HL-60 (cell line): ENCODE measurements at regions not wholly inside any gene's neighbourhood (a gene's known extent, or its start where the extent isn't known, plus 50 kb on each side); places are given as distances from the start of the nearest gene placed in this dataset.

Experiments used
- DNase-seq, 2 experiments: peaks; one replicate each; pipeline ENCODE4 v3.0.0-alpha.2; 2010 to 2020; ENCODE audit warnings: low read depth in 1 of 2, low spot score in 1 of 2
- H3K27ac ChIP-seq: fragments of 250-450 bp; sonication (Bioruptor Pico); replicated peaks from 2 replicates; pipeline ENCODE4 v1.5.1; 2020; ENCODE audit warnings: mild to moderate bottlenecking, moderate library complexity
- H3K27me3 ChIP-seq: fragments of 250-450 bp; sonication (Bioruptor Pico); 2 replicates; pipeline ENCODE4 v1.5.1; 2021; ENCODE audit warnings: mild to moderate bottlenecking, moderate library complexity; ENCODE audit not compliant: insufficient read depth, poor library complexity, severe bottlenecking
- H3K4me3 ChIP-seq: replicated peaks from 2 replicates; pipeline ENCODE4 v1.5.1; 2011; ENCODE audit warnings: mild to moderate bottlenecking, control low read depth, low read length; ENCODE audit not compliant: insufficient read depth
- GABPA ChIP-seq: IDR thresholded peaks from 2 replicates; pipeline ENCODE4 v1.6.1; 2012; ENCODE audit warnings: low read depth
- POLR2AphosphoS5 ChIP-seq: IDR thresholded peaks from 2 replicates; pipeline ENCODE4 v1.6.1; 2012; ENCODE audit warnings: low read depth
- REST ChIP-seq: IDR thresholded peaks from 2 replicates; pipeline ENCODE4 v1.6.1; 2012; ENCODE audit warnings: low read depth; ENCODE audit not compliant: insufficient replicate concordance
- SPI1 ChIP-seq: IDR thresholded peaks from 2 replicates; pipeline ENCODE4 v1.6.1; 2012; ENCODE audit warnings: low read depth, mild to moderate bottlenecking, borderline replicate concordance
- TF ChIP-seq, protein P1 (sequence below): IDR thresholded peaks from one replicate; pipeline ENCODE4 v1.5.1; 2011; ENCODE audit warnings: low read length, control low read depth, inconsistent platforms; ENCODE audit not compliant: insufficient read depth

GRCh38 chr11:112584672-112585071 is 324.0 kb upstream of the PLET1 start:
- Histone ChIP-seq H3K27me3 (no peaks in the 10 kb centered on the region), H3K4me3 (no peak overlapping the region), H3K27ac (no peak overlapping the region)
- TF ChIP-seq, protein P1, sequence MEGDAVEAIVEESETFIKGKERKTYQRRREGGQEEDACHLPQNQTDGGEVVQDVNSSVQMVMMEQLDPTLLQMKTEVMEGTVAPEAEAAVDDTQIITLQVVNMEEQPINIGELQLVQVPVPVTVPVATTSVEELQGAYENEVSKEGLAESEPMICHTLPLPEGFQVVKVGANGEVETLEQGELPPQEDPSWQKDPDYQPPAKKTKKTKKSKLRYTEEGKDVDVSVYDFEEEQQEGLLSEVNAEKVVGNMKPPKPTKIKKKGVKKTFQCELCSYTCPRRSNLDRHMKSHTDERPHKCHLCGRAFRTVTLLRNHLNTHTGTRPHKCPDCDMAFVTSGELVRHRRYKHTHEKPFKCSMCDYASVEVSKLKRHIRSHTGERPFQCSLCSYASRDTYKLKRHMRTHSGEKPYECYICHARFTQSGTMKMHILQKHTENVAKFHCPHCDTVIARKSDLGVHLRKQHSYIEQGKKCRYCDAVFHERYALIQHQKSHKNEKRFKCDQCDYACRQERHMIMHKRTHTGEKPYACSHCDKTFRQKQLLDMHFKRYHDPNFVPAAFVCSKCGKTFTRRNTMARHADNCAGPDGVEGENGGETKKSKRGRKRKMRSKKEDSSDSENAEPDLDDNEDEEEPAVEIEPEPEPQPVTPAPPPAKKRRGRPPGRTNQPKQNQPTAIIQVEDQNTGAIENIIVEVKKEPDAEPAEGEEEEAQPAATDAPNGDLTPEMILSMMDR: no peak
- TF ChIP-seq REST (no peak), SPI1 (no peak), GABPA (no peak), POLR2AphosphoS5 (no peak)
- DNase-seq: no peak

DNA sequence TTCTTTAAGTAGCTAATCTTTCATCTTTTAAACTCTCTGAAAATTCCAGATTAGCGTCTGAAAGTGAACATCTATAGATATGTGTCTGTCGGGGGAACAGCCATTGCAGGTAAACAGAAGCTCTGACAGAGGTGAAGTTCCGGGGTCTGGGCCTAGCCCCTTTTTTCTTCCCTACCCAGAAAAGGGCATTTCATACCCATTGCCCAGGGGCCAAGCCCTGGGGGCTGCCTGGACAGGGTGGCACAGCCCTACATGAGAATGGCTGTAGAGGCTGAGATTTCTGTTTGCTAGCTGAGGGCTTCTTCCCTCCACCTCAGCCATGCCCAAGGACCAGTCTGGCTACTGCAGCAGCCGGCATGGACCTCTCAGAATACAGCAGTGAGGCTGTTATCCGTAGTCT is 327.0 kb upstream of the PLET1 start:
- no peak for DNase-seq
- no peak for TF ChIP-seq POLR2AphosphoS5
- Histone ChIP-seq H3K27ac (no peak overlapping the region), H3K4me3 (no peak overlapping the region), H3K27me3 (no peaks in the 10 kb centered on the region)

GRCh38 chr11:112588252-112588694 is 327.6 kb upstream of the PLET1 start:
- peak in 1 of 2 experiments; percentile 60 for DNase-seq
- TF ChIP-seq, protein P1: peak; percentile 16
- TF ChIP-seq GABPA: no peak
- Histone ChIP-seq H3K4me3 (no peak overlapping the region), H3K27me3 (no peaks in the 10 kb centered on the region), H3K27ac (no peak overlapping the region)

GRCh38 chr11:112589155-112589554 is 328.5 kb upstream of the PLET1 start:
- H3K4me3 ChIP-seq: no peak overlapping the region
- no peak overlapping the region for H3K27ac ChIP-seq
- no peak for DNase-seq
- H3K27me3 ChIP-seq: no peaks in the 10 kb centered on the region
- TF ChIP-seq, protein P1: no peak
- TF ChIP-seq SPI1 (no peak), POLR2AphosphoS5 (no peak), REST (no peak), GABPA (no peak)
